HEK293 (cell line): ENCODE measurements at regions not wholly inside any gene's neighbourhood (a gene's known extent, or its start where the extent isn't known, plus 50 kb on each side); places are given as distances from the start of the nearest gene placed in this dataset.

ENCODE experiments used
- CTCF ChIA-PET: fragments of 350-600 bp; formaldehyde crosslinking; extraction: SDS; loops from one replicate; lab custom pipeline; 2021; ENCODE audit warnings: antibody characterized with exemption; lab: Yijun Ruan, JAX
- POLR2A ChIA-PET: fragments of 300-600 bp; formaldehyde crosslinking; extraction: SDS; loops from one replicate; lab custom pipeline; 2020; ENCODE audit warnings: antibody characterized with exemption, inconsistent platforms; lab: Yijun Ruan, JAX
- H3K27ac ChIP-seq: fragments of 200-500 bp; sonication (Bioruptor generic); 2 replicates; pipeline ENCODE4 v1.5.1; 2014; ENCODE audit warnings: low read depth, low read length, control low read depth, inconsistent platforms; ENCODE audit errors: extremely low read depth
- H3K36me3 ChIP-seq, 2 experiments: fragments of 200-500 bp in 1 of 2; sonication (Bioruptor generic) in 1 of 2; 1 replicate in 1 of 2; 2 replicates in 1 of 2; pipeline ENCODE4 v1.5.1; 2014 to 2017; ENCODE audit warnings: inconsistent platforms in 2 of 2, low read length in 2 of 2; ENCODE audit not compliant: control insufficient read depth in 2 of 2, insufficient read depth in 1 of 2
- H3K4me1 ChIP-seq: fragments of 200-500 bp; sonication (Bioruptor generic); 2 replicates; pipeline ENCODE4 v1.5.1; 2014; ENCODE audit warnings: mild to moderate bottlenecking, low read length, inconsistent platforms; ENCODE audit not compliant: control insufficient read depth, insufficient read depth
- H3K4me3 ChIP-seq: 2 replicates; pipeline ENCODE4 v1.5.1; 2011; ENCODE audit warnings: low read depth, mild to moderate bottlenecking, control low read depth, low read length, moderate library complexity
- H3K9me3 ChIP-seq: fragments of 200-500 bp; sonication (Bioruptor generic); 2 replicates; pipeline ENCODE4 v1.5.1; 2014; ENCODE audit warnings: low read depth, low read length, inconsistent platforms; ENCODE audit not compliant: control insufficient read depth, insufficient read depth
- HOXD13 ChIP-seq: sonication (generic); formaldehyde crosslinking; IDR thresholded peaks from 2 replicates; pipeline ENCODE4 v1.8.0; 2022; ENCODE audit warnings: missing genetic modification reagents, borderline replicate concordance
- ZNF19 ChIP-seq: fragments of 450-650 bp; formaldehyde crosslinking; IDR thresholded peaks from 2 replicates; pipeline ENCODE4; 2016; ENCODE audit warnings: missing biosample characterization, missing genetic modification characterization, low read depth
- ZNF223 ChIP-seq: fragments of 450-650 bp; formaldehyde crosslinking; IDR thresholded peaks from 2 replicates; pipeline ENCODE4 v1.5.1; 2016; ENCODE audit warnings: missing biosample characterization, missing genetic modification characterization
- ZNF404 ChIP-seq: fragments of 450-650 bp; formaldehyde crosslinking; IDR thresholded peaks from 2 replicates; pipeline ENCODE4 v1.5.1; 2017; ENCODE audit warnings: missing biosample characterization, missing genetic modification characterization
- ZNF48 ChIP-seq: fragments of 450-650 bp; formaldehyde crosslinking; IDR thresholded peaks from 2 replicates; pipeline ENCODE4 v1.5.1; 2016; ENCODE audit warnings: missing biosample characterization, missing genetic modification characterization
- ZNF521 ChIP-seq: fragments of 450-650 bp; formaldehyde crosslinking; IDR thresholded peaks from 2 replicates; pipeline ENCODE4 v1.5.1; 2017; ENCODE audit warnings: missing biosample characterization, mild to moderate bottlenecking, missing genetic modification characterization
- ZNF555 ChIP-seq: fragments of 450-650 bp; formaldehyde crosslinking; conservative IDR thresholded peaks from 2 replicates; pipeline ENCODE4 v1.5.1; 2017; ENCODE audit warnings: missing biosample characterization, mild to moderate bottlenecking, missing genetic modification characterization, inconsistent platforms
- ZNF560 ChIP-seq: fragments of 450-650 bp; formaldehyde crosslinking; IDR thresholded peaks from 2 replicates; pipeline ENCODE4 v1.5.1; 2017; ENCODE audit warnings: missing biosample characterization, missing genetic modification characterization, borderline replicate concordance
- ZNF654 ChIP-seq: fragments of 450-650 bp; formaldehyde crosslinking; IDR thresholded peaks from 2 replicates; pipeline ENCODE4 v1.5.1; 2016; ENCODE audit warnings: low read depth, missing biosample characterization, missing genetic modification characterization
- ZNF785 ChIP-seq: fragments of 450-650 bp; formaldehyde crosslinking; IDR thresholded peaks from 2 replicates; pipeline ENCODE4 v1.5.1; 2016; ENCODE audit warnings: missing biosample characterization, missing genetic modification characterization
- ZNF837 ChIP-seq: fragments of 450-650 bp; formaldehyde crosslinking; IDR thresholded peaks from 2 replicates; pipeline ENCODE4 v1.5.1; 2016; ENCODE audit warnings: missing biosample characterization, missing genetic modification characterization
- ZSCAN23 ChIP-seq: fragments of 450-650 bp; formaldehyde crosslinking; IDR thresholded peaks from 2 replicates; pipeline ENCODE4 v1.5.1; 2016; ENCODE audit warnings: missing biosample characterization, missing genetic modification characterization
- ZSCAN30 ChIP-seq: fragments of 450-650 bp; IDR thresholded peaks from 2 replicates; pipeline ENCODE4 v1.5.1; 2018; ENCODE audit warnings: missing biosample characterization, mild to moderate bottlenecking, missing genetic modification characterization, moderate library complexity
- TF ChIP-seq, protein P1 (sequence below): fragments of 450-650 bp; formaldehyde crosslinking; IDR thresholded peaks from 2 replicates; pipeline ENCODE4 v1.5.1; 2016; ENCODE audit warnings: missing biosample characterization, missing genetic modification characterization
- TF ChIP-seq, protein P2 (sequence below): fragments of 450-650 bp; formaldehyde crosslinking; IDR thresholded peaks from 2 replicates; pipeline ENCODE4 v1.5.1; 2016; ENCODE audit warnings: missing biosample characterization, missing genetic modification characterization
- TF ChIP-seq, protein P3 (sequence below): fragments of 450-650 bp; formaldehyde crosslinking; IDR thresholded peaks from 2 replicates; pipeline ENCODE4 v1.5.1; 2016; ENCODE audit warnings: missing biosample characterization, missing genetic modification characterization
- TF ChIP-seq, protein P4 (sequence below): fragments of 450-650 bp; formaldehyde crosslinking; IDR thresholded peaks from 2 replicates; pipeline ENCODE4 v1.5.1; 2016; ENCODE audit warnings: missing biosample characterization, missing genetic modification characterization
- TF ChIP-seq, protein P5 (sequence below): fragments of 450-650 bp; formaldehyde crosslinking; IDR thresholded peaks from 2 replicates; pipeline ENCODE4 v1.5.1; 2017; ENCODE audit warnings: missing biosample characterization, missing genetic modification characterization
- TF ChIP-seq, protein P6 (sequence below): fragments of 450-650 bp; formaldehyde crosslinking; IDR thresholded peaks from 2 replicates; pipeline ENCODE4 v1.5.1; 2016; ENCODE audit warnings: missing biosample characterization, missing genetic modification characterization
- TF ChIP-seq, protein P7 (sequence below): sonication (generic); formaldehyde crosslinking; IDR thresholded peaks from 2 replicates; pipeline ENCODE4 v1.8.1; 2022; ENCODE audit warnings: mild to moderate bottlenecking, moderate library complexity, missing genetic modification reagents

DNA sequence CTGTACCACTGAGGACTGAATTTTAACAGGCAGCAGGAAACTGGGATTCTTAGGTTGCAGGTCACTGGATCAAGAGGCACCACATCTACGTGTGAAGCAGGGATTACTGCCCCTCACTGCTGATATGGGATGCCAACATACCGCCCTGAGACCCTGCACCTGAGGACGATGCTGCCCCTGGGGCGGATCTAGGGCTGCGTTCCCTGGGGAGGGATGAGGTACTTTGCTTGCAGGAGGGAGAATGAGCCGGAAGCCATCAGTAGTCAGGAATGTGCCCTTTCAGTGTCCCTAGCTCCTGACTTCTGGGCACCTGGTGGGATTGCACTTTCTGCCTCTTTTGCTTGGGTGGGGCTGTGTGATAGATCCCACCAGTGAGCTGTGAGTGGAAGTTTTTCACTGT is 122.8 kb downstream of the RPLP1 start (continued):
- TF ChIP-seq, protein P1, sequence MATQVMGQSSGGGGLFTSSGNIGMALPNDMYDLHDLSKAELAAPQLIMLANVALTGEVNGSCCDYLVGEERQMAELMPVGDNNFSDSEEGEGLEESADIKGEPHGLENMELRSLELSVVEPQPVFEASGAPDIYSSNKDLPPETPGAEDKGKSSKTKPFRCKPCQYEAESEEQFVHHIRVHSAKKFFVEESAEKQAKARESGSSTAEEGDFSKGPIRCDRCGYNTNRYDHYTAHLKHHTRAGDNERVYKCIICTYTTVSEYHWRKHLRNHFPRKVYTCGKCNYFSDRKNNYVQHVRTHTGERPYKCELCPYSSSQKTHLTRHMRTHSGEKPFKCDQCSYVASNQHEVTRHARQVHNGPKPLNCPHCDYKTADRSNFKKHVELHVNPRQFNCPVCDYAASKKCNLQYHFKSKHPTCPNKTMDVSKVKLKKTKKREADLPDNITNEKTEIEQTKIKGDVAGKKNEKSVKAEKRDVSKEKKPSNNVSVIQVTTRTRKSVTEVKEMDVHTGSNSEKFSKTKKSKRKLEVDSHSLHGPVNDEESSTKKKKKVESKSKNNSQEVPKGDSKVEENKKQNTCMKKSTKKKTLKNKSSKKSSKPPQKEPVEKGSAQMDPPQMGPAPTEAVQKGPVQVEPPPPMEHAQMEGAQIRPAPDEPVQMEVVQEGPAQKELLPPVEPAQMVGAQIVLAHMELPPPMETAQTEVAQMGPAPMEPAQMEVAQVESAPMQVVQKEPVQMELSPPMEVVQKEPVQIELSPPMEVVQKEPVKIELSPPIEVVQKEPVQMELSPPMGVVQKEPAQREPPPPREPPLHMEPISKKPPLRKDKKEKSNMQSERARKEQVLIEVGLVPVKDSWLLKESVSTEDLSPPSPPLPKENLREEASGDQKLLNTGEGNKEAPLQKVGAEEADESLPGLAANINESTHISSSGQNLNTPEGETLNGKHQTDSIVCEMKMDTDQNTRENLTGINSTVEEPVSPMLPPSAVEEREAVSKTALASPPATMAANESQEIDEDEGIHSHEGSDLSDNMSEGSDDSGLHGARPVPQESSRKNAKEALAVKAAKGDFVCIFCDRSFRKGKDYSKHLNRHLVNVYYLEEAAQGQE, result no peak
- TF ChIP-seq ZNF19 (tag by site-specific recombination) (no peak), ZNF223 (tag by site-specific recombination) (no peak), ZNF404 (no peak), HOXD13 (no peak), ZNF560 (no peak)

DNA sequence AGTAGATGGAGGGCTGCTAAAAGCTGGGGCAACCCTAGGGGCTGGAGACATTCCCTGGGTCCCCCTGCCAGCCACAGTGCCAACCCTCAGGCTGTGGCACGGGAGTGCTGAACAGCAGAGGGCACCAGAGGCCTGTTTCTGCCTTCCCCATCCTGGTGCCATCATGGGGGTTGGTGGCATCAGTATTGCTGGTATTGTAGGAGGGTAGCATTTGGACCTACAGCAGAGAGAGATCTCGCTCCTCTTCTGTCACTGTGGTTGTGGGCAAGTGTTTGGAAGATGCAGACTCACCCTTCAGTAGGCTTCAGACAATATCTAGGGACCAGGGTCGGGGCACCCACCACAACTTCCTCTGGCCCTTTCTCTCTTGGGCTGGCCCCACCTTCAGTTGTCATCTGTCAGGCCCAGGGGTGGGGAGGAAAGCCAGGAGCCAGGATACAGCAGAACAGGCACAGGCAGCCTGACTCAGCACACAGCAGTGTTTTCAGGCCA is 123.5 kb downstream of the RPLP1 start:
- H3K4me3 ChIP-seq, result no peak overlapping the region
- H3K27ac ChIP-seq, result no peak overlapping the region
- no peaks in the 10 kb centered on the region for H3K9me3 ChIP-seq
- POLR2A ChIA-PET, result no interaction called here
- 0 out of 2 replicates have a peak, but pooled peaks cover 3% of the 10 kb centered on the region for H3K4me1 ChIP-seq
- CTCF ChIA-PET, result interaction anchor here (0.6 to 2.2 kb wide), 11 partner anchors 9 to 912 kb away, joined by 3 to 11 read pairs (median 3); no protein-coding TSS in a partner anchor
- H3K36me3 ChIP-seq, result no peaks in the 10 kb centered on the region
- TF ChIP-seq ZSCAN30 (tag by site-specific recombination) (0 out of 2 replicates have a peak, but pooled peaks have one; percentile 21), ZNF785 (tag by site-specific recombination) (no peak), ZNF837 (tag by site-specific recombination) (no peak), ZNF48 (no peak), ZSCAN23 (tag by site-specific recombination) (no peak), ZNF654 (tag by site-specific recombination) (peak; percentile 61), ZNF521 (tag by site-specific recombination) (no peak), ZNF555 (no peak)
- TF ChIP-seq, protein P2, sequence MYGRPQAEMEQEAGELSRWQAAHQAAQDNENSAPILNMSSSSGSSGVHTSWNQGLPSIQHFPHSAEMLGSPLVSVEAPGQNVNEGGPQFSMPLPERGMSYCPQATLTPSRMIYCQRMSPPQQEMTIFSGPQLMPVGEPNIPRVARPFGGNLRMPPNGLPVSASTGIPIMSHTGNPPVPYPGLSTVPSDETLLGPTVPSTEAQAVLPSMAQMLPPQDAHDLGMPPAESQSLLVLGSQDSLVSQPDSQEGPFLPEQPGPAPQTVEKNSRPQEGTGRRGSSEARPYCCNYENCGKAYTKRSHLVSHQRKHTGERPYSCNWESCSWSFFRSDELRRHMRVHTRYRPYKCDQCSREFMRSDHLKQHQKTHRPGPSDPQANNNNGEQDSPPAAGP (tag by site-specific recombination), result 0 out of 2 replicates have a peak, but pooled peaks have one; percentile 45
- TF ChIP-seq, protein P3, sequence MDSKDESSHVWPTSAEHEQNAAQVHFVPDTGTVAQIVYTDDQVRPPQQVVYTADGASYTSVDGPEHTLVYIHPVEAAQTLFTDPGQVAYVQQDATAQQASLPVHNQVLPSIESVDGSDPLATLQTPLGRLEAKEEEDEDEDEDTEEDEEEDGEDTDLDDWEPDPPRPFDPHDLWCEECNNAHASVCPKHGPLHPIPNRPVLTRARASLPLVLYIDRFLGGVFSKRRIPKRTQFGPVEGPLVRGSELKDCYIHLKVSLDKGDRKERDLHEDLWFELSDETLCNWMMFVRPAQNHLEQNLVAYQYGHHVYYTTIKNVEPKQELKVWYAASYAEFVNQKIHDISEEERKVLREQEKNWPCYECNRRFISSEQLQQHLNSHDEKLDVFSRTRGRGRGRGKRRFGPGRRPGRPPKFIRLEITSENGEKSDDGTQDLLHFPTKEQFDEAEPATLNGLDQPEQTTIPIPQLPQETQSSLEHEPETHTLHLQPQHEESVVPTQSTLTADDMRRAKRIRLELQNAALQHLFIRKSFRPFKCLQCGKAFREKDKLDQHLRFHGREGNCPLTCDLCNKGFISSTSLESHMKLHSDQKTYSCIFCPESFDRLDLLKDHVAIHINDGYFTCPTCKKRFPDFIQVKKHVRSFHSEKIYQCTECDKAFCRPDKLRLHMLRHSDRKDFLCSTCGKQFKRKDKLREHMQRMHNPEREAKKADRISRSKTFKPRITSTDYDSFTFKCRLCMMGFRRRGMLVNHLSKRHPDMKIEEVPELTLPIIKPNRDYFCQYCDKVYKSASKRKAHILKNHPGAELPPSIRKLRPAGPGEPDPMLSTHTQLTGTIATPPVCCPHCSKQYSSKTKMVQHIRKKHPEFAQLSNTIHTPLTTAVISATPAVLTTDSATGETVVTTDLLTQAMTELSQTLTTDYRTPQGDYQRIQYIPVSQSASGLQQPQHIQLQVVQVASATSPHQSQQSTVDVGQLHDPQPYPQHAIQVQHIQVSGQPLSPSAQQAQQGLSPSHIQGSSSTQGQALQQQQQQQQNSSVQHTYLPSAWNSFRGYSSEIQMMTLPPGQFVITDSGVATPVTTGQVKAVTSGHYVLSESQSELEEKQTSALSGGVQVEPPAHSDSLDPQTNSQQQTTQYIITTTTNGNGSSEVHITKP (tag by site-specific recombination), result peak; percentile 44; the same call in 1 of the 2 replicates
- TF ChIP-seq, protein P4, sequence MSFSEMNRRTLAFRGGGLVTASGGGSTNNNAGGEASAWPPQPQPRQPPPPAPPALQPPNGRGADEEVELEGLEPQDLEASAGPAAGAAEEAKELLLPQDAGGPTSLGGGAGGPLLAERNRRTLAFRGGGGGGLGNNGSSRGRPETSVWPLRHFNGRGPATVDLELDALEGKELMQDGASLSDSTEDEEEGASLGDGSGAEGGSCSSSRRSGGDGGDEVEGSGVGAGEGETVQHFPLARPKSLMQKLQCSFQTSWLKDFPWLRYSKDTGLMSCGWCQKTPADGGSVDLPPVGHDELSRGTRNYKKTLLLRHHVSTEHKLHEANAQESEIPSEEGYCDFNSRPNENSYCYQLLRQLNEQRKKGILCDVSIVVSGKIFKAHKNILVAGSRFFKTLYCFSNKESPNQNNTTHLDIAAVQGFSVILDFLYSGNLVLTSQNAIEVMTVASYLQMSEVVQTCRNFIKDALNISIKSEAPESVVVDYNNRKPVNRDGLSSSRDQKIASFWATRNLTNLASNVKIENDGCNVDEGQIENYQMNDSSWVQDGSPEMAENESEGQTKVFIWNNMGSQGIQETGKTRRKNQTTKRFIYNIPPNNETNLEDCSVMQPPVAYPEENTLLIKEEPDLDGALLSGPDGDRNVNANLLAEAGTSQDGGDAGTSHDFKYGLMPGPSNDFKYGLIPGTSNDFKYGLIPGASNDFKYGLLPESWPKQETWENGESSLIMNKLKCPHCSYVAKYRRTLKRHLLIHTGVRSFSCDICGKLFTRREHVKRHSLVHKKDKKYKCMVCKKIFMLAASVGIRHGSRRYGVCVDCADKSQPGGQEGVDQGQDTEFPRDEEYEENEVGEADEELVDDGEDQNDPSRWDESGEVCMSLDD, result no peak
- TF ChIP-seq, protein P5, sequence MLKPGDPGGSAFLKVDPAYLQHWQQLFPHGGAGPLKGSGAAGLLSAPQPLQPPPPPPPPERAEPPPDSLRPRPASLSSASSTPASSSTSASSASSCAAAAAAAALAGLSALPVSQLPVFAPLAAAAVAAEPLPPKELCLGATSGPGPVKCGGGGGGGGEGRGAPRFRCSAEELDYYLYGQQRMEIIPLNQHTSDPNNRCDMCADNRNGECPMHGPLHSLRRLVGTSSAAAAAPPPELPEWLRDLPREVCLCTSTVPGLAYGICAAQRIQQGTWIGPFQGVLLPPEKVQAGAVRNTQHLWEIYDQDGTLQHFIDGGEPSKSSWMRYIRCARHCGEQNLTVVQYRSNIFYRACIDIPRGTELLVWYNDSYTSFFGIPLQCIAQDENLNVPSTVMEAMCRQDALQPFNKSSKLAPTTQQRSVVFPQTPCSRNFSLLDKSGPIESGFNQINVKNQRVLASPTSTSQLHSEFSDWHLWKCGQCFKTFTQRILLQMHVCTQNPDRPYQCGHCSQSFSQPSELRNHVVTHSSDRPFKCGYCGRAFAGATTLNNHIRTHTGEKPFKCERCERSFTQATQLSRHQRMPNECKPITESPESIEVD, result no peak
- TF ChIP-seq, protein P6, sequence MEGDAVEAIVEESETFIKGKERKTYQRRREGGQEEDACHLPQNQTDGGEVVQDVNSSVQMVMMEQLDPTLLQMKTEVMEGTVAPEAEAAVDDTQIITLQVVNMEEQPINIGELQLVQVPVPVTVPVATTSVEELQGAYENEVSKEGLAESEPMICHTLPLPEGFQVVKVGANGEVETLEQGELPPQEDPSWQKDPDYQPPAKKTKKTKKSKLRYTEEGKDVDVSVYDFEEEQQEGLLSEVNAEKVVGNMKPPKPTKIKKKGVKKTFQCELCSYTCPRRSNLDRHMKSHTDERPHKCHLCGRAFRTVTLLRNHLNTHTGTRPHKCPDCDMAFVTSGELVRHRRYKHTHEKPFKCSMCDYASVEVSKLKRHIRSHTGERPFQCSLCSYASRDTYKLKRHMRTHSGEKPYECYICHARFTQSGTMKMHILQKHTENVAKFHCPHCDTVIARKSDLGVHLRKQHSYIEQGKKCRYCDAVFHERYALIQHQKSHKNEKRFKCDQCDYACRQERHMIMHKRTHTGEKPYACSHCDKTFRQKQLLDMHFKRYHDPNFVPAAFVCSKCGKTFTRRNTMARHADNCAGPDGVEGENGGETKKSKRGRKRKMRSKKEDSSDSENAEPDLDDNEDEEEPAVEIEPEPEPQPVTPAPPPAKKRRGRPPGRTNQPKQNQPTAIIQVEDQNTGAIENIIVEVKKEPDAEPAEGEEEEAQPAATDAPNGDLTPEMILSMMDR (tag by site-specific recombination), result peak; percentile 80
- TF ChIP-seq, protein P7, sequence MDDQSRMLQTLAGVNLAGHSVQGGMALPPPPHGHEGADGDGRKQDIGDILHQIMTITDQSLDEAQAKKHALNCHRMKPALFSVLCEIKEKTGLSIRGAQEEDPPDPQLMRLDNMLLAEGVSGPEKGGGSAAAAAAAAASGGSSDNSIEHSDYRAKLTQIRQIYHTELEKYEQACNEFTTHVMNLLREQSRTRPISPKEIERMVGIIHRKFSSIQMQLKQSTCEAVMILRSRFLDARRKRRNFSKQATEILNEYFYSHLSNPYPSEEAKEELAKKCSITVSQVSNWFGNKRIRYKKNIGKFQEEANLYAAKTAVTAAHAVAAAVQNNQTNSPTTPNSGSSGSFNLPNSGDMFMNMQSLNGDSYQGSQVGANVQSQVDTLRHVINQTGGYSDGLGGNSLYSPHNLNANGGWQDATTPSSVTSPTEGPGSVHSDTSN (CRISPR knock-in tag), result no peak
